ENCODE measurements at regions not wholly inside any gene's neighbourhood (a gene's known extent, or its start where the extent isn't known, plus 50 kb on each side); places are given as distances from the start of the nearest gene placed in this dataset.

GRCh38 chr5:122693963-122694362, 80.9 kb upstream of the SNX2 start:
- TF ChIP-seq CTCF (IDR thresholded peaks at IDR 0.05; ENCODE audit: low read depth, low read length): no peak
- no peak for TF ChIP-seq POLR2A (IDR thresholded peaks at IDR 0.05; ENCODE audit: extremely low read depth, insufficient read length)
